ENCODE measurements at regions not wholly inside any gene's neighbourhood (a gene's known extent, or its start where the extent isn't known, plus 50 kb on each side); places are given as distances from the start of the nearest gene placed in this dataset.
A peak's percentile ranks its signal among the peaks of the same experiment; 100 is the strongest.

GRCh38 chr13:73169971-73170370 is 111.2 kb downstream of the KLF5 start:
- no peak overlapping the region for H3K9ac ChIP-seq (ENCODE audit: low read length)
- ATAC-seq (no peak), DNase-seq (ENCODE audit: low read depth, low spot score) (no peak)
- H2AFZ ChIP-seq (ENCODE audit: low read depth, low read length, poor library complexity, severe bottlenecking), result no peak overlapping the region
- H3K27ac ChIP-seq (ENCODE audit: low read depth, low read length), result no peak overlapping the region
- H3K4me3 ChIP-seq (replicated peaks in 1 of 2; ENCODE audit: low read depth in 1 of 2, low read length in 2 of 2), result no peak overlapping the region
- TF ChIP-seq CBX3 (IDR thresholded peaks at IDR 0.05; ENCODE audit: low read depth) (no peak), ATF3 (IDR thresholded peaks at IDR 0.05) (no peak), EZH2 (IDR thresholded peaks at IDR 0.05) (no peak), EGR1 (IDR thresholded peaks at IDR 0.05; ENCODE audit: low read depth) (no peak), JUND (IDR thresholded peaks at IDR 0.05) (no peak), SIN3A (IDR thresholded peaks at IDR 0.05; ENCODE audit: low read depth) (no peak), SRF (IDR thresholded peaks at IDR 0.05; ENCODE audit: low read depth) (no peak), MAX (IDR thresholded peaks at IDR 0.05) (no peak), ELF1 (IDR thresholded peaks at IDR 0.05; ENCODE audit: borderline replicate concordance, low read depth) (no peak)
- no peaks in the 10 kb centered on the region for H4K20me1 ChIP-seq (ENCODE audit: insufficient read depth)
- H3K9me3 ChIP-seq (ENCODE audit: control insufficient read depth in 1 of 2, insufficient read depth in 1 of 2, low read depth in 1 of 2, low read length in 2 of 2), result no peaks in the 10 kb centered on the region
- H3K9me2 ChIP-seq (ENCODE audit: insufficient read depth), result no peaks in the 10 kb centered on the region
- H3K36me3 ChIP-seq (ENCODE audit: control insufficient read depth in 1 of 2, insufficient read depth in 2 of 2, low read length in 2 of 2), result no peaks in the 10 kb centered on the region
- intact Hi-C loops (cut with micrococcal nuclease), result no loop called here
- H3K27me3 ChIP-seq (ENCODE audit: insufficient read depth, low read length), result no peaks in the 10 kb centered on the region
- H3K4me2 ChIP-seq (ENCODE audit: low read length), result no peak overlapping the region
- CTCF ChIA-PET, result no interaction called here
- BruUV-seq (replicated peaks), result no TSS peak
- peaks cover 0 to 9% of the 10 kb centered on the region in 2 experiments; a peak in 1 of 4 replicates for H3K4me1 ChIP-seq (ENCODE audit: control insufficient read depth in 1 of 2, insufficient read depth in 2 of 2, low read length in 2 of 2)
- POLR2A ChIA-PET, result no interaction called here
- H3K79me2 ChIP-seq (ENCODE audit: insufficient read depth, low read length), result no peaks in the 10 kb centered on the region
- RAD21 ChIA-PET (ENCODE audit: low non-redundant PET in 1 of 2, low total read pairs in 2 of 2, uncharacterized antibody in 2 of 2, unreplicated experiment in 2 of 2), result no interaction called here

- Histone ChIP-seq H3K4me1 (ENCODE audit: control insufficient read depth in 1 of 2, insufficient read depth in 2 of 2, low read length in 2 of 2) (peaks cover 0 to 9% of the 10 kb centered on the region in 2 experiments; a peak in 1 of 4 replicates), H3K27me3 (ENCODE audit: insufficient read depth, low read length) (no peaks in the 10 kb centered on the region), H4K20me1 (ENCODE audit: insufficient read depth) (no peaks in the 10 kb centered on the region), H3K9me2 (ENCODE audit: insufficient read depth) (no peaks in the 10 kb centered on the region), H3K36me3 (ENCODE audit: control insufficient read depth in 1 of 2, insufficient read depth in 2 of 2, low read length in 2 of 2) (no peaks in the 10 kb centered on the region), H3K9me3 (ENCODE audit: control insufficient read depth in 1 of 2, insufficient read depth in 1 of 2, low read depth in 1 of 2, low read length in 2 of 2) (no peaks in the 10 kb centered on the region), H2AFZ (ENCODE audit: low read depth, low read length, poor library complexity, severe bottlenecking) (peak overlapping the region; percentile 22), H3K79me2 (ENCODE audit: insufficient read depth, low read length) (no peaks in the 10 kb centered on the region), H3K9ac (ENCODE audit: low read length) (no peak overlapping the region), H3K27ac (ENCODE audit: low read depth, low read length) (no peak overlapping the region), H3K4me2 (ENCODE audit: low read length) (no peak overlapping the region), H3K4me3 (replicated peaks in 1 of 2; ENCODE audit: low read depth in 1 of 2, low read length in 2 of 2) (no peak overlapping the region)
- no peak for ATAC-seq
- ChIA-PET RAD21 (ENCODE audit: low non-redundant PET in 1 of 2, low total read pairs in 2 of 2, uncharacterized antibody in 2 of 2, unreplicated experiment in 2 of 2) (no interaction called here), CTCF (no interaction called here), POLR2A (no interaction called here)
- no peak for TF ChIP-seq MAX (IDR thresholded peaks at IDR 0.05)
- intact Hi-C loops (cut with micrococcal nuclease), result no loop called here
- no peak for DNase-seq (ENCODE audit: low read depth, low spot score)
- no TSS peak for BruUV-seq (replicated peaks)
These were observed 110.2 kb downstream of the KLF5 start for GRCh38 chr13:73168953-73169401.

Measured in HCT116 (cell line).